Fibroblast of peridontal ligament (primary cell): ENCODE measurements at regions not wholly inside any gene's neighbourhood (a gene's known extent, or its start where the extent isn't known, plus 50 kb on each side); places are given as distances from the start of the nearest gene placed in this dataset.

Source experiments
- DNase-seq: peaks from one replicate; pipeline ENCODE4 v3.0.0-alpha.2; 2010; ENCODE audit errors: extremely low read depth

GRCh38 chr22:48222742-48223487 is 1460.5 kb downstream of the TBC1D22A start:
- no peak for DNase-seq

DNA sequence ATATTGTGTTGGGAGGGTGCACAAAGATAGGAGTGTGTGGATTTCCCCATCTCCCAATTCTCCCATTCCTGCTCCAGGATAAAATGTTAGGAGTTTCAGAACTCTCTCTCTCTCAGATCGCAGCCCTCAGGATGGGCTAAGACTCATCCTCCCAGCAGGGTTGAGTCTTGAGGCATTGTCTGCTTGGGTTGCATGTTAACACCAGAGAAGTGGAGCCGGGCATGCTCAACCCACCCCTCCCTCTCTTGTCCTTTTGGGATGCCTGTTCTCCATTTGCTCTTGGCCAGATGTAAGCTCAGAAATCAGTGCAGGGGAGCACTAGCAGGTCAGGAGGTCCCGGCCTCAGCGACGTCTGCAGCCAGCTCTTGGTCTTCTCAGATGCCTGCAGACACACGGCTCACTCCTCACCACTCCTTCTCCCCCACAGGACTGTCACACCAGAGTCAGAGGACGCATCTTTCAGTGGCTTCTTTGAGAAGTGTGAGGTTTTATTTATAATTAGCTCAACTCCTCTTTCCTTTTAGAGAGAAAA is 1456.5 kb downstream of the TBC1D22A start:
- DNase-seq = no peak

DNA sequence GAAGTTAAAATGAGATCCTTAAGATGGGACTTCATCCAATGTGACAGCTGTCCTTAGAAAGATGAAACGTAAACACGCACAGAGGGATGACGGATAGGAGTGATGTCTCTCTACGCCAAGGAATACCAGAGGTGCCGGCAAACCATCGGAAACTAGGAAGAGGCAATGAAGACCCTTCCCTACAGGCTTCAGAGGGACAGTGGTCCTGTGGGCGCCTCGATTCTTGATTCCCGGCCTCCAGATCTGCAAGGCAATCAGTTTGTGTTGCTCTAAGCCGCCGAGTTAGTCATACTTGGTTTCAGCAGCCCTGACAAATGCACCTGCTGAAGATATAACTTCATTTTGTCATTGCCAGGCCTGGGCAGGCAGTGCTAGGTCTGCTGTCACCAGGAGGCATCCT is 1455.1 kb downstream of the TBC1D22A start:
- DNase-seq = no peak

- DNase-seq = no peak
Measured at GRCh38 chr22:48212727-48213126, 1450.3 kb downstream of the TBC1D22A start.

DNA sequence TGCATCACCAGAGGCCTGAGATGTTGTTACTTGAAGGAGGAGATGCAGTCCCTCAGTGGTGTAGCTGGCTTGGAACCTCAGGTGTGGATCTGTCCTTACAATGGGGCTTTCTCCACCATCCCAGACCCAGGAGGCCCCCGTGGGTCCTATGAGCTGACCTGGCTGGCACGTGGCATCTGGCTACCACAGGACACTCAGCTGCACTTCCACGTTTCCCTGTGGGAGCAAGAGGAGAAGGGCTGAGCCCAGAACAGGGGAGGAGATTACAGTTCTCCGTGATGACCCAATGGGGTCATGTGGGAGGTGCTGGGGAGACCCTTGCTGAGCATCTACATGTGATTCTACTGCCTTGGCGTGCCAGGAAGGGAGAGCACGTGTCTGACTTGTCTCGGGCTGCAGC is 1448.4 kb downstream of the TBC1D22A start:
- DNase-seq = no peak

DNA sequence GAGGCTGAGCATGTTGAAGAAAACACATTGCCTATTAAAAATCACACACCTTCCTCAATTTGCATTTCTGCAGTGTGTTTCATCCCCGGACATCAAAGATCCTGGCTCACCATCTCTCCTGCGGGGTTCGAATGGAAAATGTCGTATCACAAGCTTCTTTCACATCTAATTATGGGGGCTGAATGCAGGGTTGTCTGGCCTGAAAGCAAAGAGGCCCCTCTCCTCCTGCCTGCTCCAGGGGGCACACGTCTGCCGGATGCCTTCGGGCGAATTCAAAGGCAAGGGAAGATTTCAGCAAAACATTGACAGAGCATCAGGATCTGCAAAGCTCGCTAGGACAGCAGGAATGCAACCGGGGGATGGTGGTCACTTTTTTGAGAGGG is 1447.7 kb downstream of the TBC1D22A start:
- no peak for DNase-seq

DNA sequence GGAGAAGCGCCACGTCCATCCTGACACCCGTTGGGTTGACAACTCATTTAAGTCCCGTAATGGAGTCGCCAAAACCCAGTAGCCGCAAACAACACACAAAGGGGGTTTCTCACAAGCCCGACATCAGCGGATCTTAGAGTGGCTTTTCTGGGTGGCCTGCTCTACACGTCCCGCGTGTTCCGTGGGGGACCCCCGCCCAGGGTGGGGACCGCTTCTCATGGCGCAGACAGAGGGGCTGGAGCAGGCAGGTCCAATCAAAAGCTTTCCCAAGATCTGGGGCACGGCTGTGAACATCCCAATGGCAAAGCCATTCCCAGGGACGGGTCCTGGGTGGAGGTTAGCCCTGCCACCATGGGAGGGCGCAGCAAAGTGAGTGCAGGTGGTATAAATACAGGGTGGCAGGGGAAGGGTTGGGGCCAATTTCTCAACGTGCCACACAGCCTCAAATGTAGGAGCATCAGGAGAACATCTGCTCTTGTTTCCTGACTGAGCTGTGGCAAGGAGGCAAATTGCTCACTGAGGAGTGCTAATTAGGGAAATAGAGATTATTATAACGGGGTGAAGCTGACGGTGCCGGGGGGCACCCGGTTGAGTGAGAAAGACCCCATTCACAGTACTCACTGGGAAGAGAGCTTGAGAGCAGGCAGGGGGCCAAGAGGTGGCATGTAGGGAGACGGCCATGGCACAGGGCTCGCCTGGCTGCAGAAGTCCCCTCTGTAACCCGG is 1447.2 kb downstream of the TBC1D22A start:
- no peak for DNase-seq

DNA sequence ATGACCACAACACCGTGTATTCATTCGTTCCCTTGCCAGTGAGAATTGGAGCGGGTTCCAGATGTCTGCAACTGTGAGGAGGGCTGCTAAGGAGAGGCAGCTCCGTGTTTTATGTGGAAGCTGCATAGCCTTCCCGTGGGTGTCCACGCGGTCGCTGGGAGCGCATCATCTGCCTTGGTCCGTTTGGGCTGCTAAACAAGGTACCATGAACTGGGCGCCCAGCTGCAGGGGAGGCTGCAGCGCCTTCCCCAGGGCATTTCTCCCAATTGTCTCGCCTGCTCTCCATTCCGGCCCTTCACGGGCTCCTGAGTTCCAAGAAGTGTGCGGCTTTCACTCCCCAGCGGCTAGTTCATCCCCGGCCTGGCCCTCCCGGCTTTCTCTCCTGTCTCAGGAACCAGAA is 1446.4 kb downstream of the TBC1D22A start:
- DNase-seq = no peak

GRCh38 chr22:48207919-48208535 is 1445.6 kb downstream of the TBC1D22A start:
- DNase-seq = no peak

GRCh38 chr22:48205790-48206189 is 1443.3 kb downstream of the TBC1D22A start:
- no peak for DNase-seq

DNA sequence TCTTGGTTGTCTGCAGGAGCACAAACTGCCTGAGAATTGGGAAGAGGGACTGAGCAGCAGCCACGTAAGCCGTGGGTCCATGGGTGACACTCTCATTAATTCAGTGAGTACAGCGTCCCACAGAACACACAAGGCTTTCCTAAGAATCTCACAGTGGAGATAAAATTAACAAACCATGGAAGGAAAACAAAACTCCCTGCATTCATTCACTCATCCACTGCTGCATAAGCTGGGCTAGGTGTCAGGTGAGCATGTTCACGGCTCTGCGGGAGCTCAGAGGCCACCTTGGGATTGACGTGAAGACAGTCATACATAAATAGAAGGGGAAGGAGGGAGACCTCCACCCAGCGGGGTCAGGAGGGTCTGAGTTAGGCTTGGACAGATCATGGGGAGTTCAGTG is 1442.7 kb downstream of the TBC1D22A start:
- DNase-seq = no peak

GRCh38 chr22:48204296-48204695 is 1441.8 kb downstream of the TBC1D22A start:
- no peak for DNase-seq

DNA sequence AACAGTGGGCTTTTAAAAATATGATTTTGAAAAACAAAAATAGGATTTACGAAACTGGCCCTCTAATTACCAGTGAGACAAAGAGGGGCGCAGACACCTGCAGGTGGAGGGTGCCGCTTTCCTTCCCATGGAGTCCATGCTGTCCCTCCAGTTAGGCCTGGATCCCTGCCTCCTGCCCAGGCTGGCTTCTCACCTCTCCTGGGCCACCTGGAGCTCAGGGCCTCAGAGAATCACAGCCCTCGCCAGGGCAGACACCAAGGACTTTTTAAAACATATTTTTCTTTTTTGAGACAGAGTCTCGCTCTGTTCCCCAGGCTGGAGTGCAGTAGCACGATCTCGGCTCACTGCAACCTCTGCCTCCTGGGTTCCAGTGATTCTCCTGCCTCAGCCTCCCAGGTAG is 1437.2 kb downstream of the TBC1D22A start:
- no peak for DNase-seq

- no peak for DNase-seq
Measured at GRCh38 chr22:48198489-48199459, 1436.3 kb downstream of the TBC1D22A start.

DNA sequence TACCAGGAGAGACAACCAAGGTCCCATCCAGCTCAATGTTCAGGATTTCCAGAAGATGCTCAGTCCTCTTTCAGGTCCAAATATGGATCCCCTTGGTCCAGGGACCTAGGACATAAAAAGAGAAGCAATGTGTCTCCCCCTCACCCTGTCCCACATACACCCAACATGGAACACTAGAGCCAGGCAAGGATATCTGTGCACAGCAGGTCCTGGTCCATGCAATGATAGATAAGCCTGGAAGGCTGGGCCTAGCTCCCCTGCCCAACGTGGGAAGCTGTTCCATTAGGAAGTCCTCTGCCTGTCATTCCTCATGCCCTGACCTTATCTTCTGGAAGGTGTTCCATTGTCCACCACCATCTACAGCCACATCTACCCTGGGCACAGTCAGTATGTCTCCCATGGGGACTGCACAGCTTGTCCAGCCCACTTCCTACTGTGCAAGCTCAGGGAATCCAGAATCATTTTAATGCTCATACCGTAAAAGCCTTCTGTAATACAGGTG is 1434.8 kb downstream of the TBC1D22A start:
- DNase-seq = no peak

DNA sequence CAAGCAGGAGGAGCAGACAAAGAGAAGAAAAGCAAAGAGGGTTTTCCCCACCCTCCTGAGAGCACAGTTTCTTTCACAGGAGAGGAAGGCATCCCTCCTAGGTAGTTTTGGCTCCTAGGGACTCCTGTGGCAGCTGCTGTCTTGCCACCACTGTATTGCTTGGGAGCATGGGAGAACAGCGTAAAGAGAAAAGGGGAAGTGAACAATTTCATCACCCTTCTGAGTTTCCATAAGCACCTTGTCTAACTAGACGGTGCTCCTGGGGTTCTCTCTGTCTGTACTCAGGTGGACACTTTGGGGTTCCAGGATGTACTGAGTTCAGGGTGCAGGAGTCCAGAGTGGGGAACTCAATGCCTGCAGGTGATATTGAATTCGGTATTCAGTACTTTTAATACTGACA is 1430.5 kb downstream of the TBC1D22A start:
- no peak for DNase-seq

- no peak for DNase-seq
Measured at GRCh38 chr22:48192071-48192470, 1429.6 kb downstream of the TBC1D22A start.

- DNase-seq = no peak
Measured at GRCh38 chr22:48188231-48188721, 1425.8 kb downstream of the TBC1D22A start.

DNA sequence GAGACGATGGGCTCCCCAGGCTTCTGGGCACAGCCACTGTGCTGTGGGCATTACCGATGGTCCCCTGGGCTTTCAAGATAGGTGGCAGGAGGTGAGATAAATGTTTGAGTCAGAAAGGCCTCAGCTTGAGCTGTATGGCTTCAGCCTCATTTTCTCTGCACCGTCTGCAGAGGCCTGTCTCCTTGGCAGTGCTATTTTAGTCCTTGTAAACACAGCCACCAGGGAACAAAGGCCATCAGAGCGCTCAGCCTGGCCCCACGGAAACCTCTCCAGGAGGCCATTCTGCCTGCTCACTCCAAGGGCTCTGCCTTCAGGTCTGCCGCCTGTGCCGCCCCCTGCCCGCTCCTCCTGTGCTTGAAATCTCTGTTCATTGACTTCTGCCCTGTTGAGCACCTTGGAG is 1424.9 kb downstream of the TBC1D22A start:
- DNase-seq = no peak

DNA sequence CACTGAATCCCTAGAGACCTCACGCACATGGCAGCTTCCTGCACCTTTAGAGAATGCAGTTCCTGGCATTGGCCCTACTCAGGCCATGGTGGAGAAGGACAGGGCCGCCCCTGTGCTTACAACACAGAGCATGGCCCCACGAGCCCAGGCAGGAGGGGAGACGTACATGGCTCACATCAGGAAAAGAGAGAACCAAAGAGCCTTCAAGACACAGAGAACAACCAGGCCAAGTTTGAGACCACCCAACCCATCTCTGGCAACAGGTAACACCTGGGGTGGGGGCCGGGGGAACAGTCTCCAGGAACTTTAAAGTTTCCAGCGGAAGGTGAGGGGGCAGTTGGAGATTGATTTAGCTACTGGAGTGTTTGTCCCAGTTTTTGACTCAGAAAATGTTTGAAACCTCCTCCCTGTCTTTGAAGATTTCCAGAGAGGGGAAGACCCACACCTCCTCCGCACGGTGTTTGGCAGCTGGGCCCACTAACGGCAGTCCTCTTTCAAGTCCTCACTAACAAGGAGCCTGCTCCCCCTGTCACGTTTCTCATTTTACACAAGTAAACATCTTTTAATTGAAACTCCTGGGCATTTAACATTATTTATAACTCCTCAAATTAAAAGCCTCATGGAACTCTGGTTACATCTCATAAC is 1423.8 kb downstream of the TBC1D22A start:
- DNase-seq = no peak
